HAP-1 (cell line): ENCODE measurements at regions not wholly inside any gene's neighbourhood (a gene's known extent, or its start where the extent isn't known, plus 50 kb on each side); places are given as distances from the start of the nearest gene placed in this dataset.

Experiments
- DNase-seq, 2 experiments: peaks; one replicate each; pipeline ENCODE4 v3.0.0-alpha.2; 2016 to 2020; ENCODE audit warnings: low spot score in 2 of 2
- H3K27me3 ChIP-seq: fragments of 250-450 bp; sonication (Bioruptor Pico); 2 replicates; pipeline ENCODE4 v1.5.1; 2020; ENCODE audit warnings: low read depth, mild to moderate bottlenecking, moderate library complexity
- H3K36me3 ChIP-seq: fragments of 250-450 bp; sonication (Bioruptor Pico); replicated peaks from 2 replicates; pipeline ENCODE4 v1.5.1; 2020; ENCODE audit warnings: mild to moderate bottlenecking
- H3K4me1 ChIP-seq: fragments of 250-450 bp; sonication (Bioruptor Pico); 2 replicates; pipeline ENCODE4 v1.5.1; 2020; ENCODE audit warnings: mild to moderate bottlenecking
- H3K4me3 ChIP-seq: fragments of 250-450 bp; sonication (Bioruptor Pico); 2 replicates; pipeline ENCODE4 v1.5.1; 2020; ENCODE audit warnings: mild to moderate bottlenecking, moderate library complexity
- H3K9me3 ChIP-seq: fragments of 250-450 bp; sonication (Bioruptor Pico); 2 replicates; pipeline ENCODE4 v1.5.1; 2020; ENCODE audit warnings: mild to moderate bottlenecking, moderate library complexity
- in situ Hi-C: fragments of 300-500 bp; cut with MboI; formaldehyde crosslinking; loops from 3 replicates; pipeline ENCODE4 v1.14.3; 2020; ENCODE audit warnings: low sequenced_read_pairs, inconsistent platforms, mixed read lengths

DNA sequence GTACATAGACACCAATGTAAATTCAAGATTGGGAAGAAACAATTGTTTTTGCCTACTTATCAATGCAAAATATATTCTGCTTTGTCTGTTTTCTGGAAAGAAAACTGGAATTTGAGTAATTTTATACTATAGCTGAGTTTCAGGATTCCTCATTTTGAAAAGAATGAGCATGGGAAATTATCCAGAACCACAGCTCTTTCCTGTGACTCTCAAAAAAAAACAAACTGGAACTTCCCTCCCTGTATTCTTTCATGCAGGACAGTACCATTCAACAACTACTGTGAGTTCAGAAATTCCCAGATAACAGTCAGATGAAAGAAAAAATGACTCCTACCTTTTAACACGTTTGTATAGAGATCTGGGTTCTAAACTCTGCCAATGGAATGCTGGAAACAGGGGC is 372.4 kb downstream of the TGFB2 start:
- Histone ChIP-seq H3K9me3 (no peaks in the 10 kb centered on the region), H3K4me1 (no peaks in the 10 kb centered on the region), H3K4me3 (no peak overlapping the region), H3K36me3 (no peaks in the 10 kb centered on the region), H3K27me3 (no peaks in the 10 kb centered on the region)
- DNase-seq, result no peak
- in situ Hi-C loops, result no loop called here

DNA sequence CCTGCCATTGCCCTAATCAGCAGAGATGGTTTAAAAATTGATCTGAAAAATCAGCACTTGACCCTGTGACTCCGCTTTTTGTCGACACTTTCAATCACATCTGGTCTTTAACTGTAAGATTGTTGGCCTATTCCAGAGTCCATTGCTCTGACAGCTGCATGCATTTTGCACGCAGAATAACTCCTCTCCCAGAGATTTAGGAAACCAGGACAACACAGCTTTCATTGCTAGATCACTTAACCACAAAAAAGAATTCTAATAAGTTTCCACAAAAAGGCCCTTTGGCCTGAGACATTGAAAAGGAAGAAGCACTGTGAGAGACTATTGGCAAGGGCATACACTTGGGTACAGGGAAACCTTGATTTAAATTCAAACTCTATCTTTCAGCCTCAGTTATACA is 373.1 kb downstream of the TGFB2 start:
- H3K27me3 ChIP-seq, result no peaks in the 10 kb centered on the region
- H3K4me3 ChIP-seq, result no peak overlapping the region
- H3K36me3 ChIP-seq, result no peaks in the 10 kb centered on the region
- no peaks in the 10 kb centered on the region for H3K4me1 ChIP-seq
- in situ Hi-C loops, result no loop called here
- no peak for DNase-seq
- H3K9me3 ChIP-seq, result no peaks in the 10 kb centered on the region

GRCh38 chr1:218718977-218719376 is 373.8 kb downstream of the TGFB2 start:
- Histone ChIP-seq H3K9me3 (no peaks in the 10 kb centered on the region), H3K4me1 (no peaks in the 10 kb centered on the region), H3K4me3 (no peak overlapping the region), H3K36me3 (no peaks in the 10 kb centered on the region), H3K27me3 (no peaks in the 10 kb centered on the region)
- no peak for DNase-seq
- in situ Hi-C loops, result no loop called here

DNA sequence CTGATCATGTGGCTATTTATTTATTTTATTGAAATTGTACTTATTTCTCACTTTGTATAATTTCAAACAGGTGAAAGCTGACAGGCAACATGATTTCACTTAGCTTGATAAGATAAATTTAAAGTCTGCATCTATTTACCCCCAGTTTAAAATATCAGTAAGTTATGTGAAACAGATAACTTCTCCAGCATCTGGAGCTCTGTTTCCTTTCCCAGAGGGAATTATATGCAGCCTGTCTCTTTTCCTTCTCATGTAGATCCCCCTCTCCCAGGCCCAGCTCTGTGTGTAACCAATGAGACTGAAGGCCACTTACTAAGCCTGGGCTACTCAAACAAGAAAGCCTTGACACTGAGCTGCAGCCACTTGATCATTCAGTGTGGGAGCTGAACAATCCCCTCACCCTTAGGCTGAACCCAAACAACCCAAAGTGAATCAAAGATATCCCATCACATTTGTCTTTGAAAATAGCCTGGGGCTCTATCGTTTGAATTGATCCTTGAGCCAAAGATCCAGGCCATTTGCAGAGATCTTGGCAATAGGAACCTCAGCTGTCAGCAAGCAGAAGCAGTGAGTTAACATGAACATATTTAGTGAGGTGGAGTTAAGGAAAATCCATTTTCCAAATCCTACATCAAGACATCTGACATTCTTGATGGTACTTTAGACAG is 383.9 kb downstream of the TGFB2 start:
- Histone ChIP-seq H3K36me3 (no peaks in the 10 kb centered on the region), H3K4me1 (no peaks in the 10 kb centered on the region)

GRCh38 chr1:218735436-218736032 is 390.4 kb downstream of the TGFB2 start:
- no peaks in the 10 kb centered on the region for H3K27me3 ChIP-seq
- peaks cover 4% of the 10 kb centered on the region; the same call in 1 of the 2 replicates for H3K9me3 ChIP-seq
- no peak overlapping the region for H3K4me3 ChIP-seq
- no peak for DNase-seq
- in situ Hi-C loops, result no loop called here
- H3K36me3 ChIP-seq, result no peaks in the 10 kb centered on the region
- H3K4me1 ChIP-seq, result no peaks in the 10 kb centered on the region

More for the DNA sequence above, 383.9 kb downstream of the TGFB2 start:
- no peak for DNase-seq
- H3K27me3 ChIP-seq, result no peaks in the 10 kb centered on the region
- in situ Hi-C loops, result no loop called here
- peaks cover 4% of the 10 kb centered on the region; the same call in 1 of the 2 replicates for H3K9me3 ChIP-seq
- H3K4me3 ChIP-seq, result no peak overlapping the region

- in situ Hi-C loops, result no loop called here
- no peaks in the 10 kb centered on the region for H3K36me3 ChIP-seq
- no peaks in the 10 kb centered on the region for H3K27me3 ChIP-seq
- H3K9me3 ChIP-seq, result no peaks in the 10 kb centered on the region; the same call in 1 of the 2 replicates
- H3K4me1 ChIP-seq, result no peaks in the 10 kb centered on the region
- H3K4me3 ChIP-seq, result no peak overlapping the region
- DNase-seq, result no peak
Observed at GRCh38 chr1:218739426-218739825, 394.3 kb downstream of the TGFB2 start.

- no peaks in the 10 kb centered on the region for H3K4me1 ChIP-seq
- in situ Hi-C loops, result no loop called here
- H3K9me3 ChIP-seq, result no peaks in the 10 kb centered on the region; the same call in 1 of the 2 replicates
- DNase-seq, result no peak
- H3K27me3 ChIP-seq, result no peaks in the 10 kb centered on the region
- no peaks in the 10 kb centered on the region for H3K36me3 ChIP-seq
- no peak overlapping the region for H3K4me3 ChIP-seq
Observed at GRCh38 chr1:218741852-218742251, 396.7 kb downstream of the TGFB2 start.

DNA sequence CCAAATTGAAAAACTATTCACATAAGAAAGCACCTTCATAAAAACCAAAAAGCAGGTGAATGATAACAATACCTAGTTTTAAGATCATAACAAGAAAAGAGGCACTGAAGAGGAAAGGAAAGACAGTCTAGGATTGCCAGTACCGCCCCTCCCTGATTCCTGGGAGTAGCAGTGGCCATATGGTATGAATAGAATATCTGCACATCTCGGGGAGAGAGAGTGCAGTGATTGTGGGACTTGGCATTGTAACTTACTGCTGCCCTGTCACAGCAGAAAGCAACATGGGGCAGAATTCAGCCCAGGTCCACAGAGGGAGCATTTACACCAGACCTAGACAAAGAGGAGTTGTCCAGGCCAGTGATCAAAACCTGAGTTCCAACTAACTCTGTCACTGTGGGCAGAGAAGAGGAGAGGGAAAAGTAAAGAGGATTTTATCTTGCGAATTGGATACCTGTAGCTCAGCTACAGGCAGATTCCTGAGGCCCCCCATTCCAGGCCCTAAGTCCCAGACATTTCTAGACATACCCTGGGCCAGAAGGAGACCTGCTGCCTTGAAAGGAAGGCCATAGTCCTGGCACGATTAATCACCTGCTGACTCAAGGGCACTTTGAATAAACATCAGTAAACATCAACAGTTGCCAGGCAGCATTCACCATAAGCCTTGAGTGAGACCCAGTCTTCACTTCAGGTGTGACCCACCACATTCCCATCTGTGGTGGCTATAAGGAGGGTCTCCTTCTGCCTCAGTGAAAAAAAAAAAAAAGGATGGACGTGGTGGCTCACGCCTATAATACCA is 397.5 kb downstream of the TGFB2 start:
- Histone ChIP-seq H3K4me3 (no peak overlapping the region), H3K4me1 (no peaks in the 10 kb centered on the region), H3K27me3 (no peaks in the 10 kb centered on the region), H3K36me3 (no peaks in the 10 kb centered on the region), H3K9me3 (no peaks in the 10 kb centered on the region; the same call in 1 of the 2 replicates)
- in situ Hi-C loops, result no loop called here
- DNase-seq, result no peak

DNA sequence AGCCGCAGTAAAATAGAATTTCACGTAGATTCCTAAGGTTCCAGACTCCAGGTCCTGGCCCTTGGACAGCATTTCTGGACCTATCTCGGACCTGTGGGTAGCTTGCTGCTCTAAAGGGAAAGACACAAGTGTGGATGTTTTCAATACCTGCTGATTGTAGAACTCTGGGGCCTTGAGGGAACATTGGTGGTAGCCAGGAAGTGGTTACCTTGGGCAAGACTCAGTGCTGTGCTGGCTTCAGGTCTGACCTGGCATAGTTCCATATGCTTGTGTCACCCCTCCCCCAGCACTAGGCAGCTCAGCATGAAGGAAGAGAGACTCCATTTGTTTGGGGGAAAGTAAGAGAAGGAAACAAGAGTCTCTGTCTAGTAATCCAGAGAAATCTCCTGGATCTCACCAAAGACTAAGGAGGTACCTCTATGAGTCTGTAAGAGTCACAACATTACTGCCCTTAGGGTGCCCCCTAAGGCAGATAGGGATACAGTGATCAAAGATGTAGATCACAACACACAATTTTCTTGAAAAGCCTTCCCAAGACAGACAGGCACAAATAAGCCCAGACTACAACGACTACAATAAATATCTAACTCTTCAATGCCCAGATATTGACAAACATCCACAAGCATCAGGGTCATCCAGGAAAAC is 398.8 kb downstream of the TGFB2 start:
- H3K36me3 ChIP-seq, result no peaks in the 10 kb centered on the region
- H3K27me3 ChIP-seq, result no peaks in the 10 kb centered on the region
- H3K9me3 ChIP-seq, result no peaks in the 10 kb centered on the region; the same call in 1 of the 2 replicates
- H3K4me1 ChIP-seq, result no peaks in the 10 kb centered on the region
- H3K4me3 ChIP-seq, result no peak overlapping the region
- no peak for DNase-seq
- in situ Hi-C loops, result no loop called here

DNA sequence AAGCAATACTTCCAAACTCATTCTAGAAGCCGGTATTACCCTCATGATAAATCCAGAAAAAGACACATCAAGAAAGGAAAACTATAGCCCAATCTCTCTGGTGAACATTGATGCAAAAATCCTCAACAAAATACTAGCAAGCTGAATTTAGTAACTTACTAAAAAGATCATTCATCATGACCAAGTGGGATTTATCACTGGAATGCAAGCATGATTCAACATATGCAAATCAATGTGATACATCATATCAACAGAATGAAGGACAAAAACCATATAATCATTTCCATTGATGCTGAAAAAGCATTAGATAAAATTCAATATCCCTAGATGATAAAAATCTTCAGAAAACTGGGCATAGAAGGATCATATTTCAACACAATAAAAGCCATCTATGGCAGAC is 402.9 kb downstream of the TGFB2 start:
- Histone ChIP-seq H3K27me3 (no peaks in the 10 kb centered on the region), H3K9me3 (no peaks in the 10 kb centered on the region; the same call in 1 of the 2 replicates), H3K4me1 (no peaks in the 10 kb centered on the region), H3K36me3 (no peaks in the 10 kb centered on the region), H3K4me3 (no peak overlapping the region)
- in situ Hi-C loops, result no loop called here
- DNase-seq, result no peak

DNA sequence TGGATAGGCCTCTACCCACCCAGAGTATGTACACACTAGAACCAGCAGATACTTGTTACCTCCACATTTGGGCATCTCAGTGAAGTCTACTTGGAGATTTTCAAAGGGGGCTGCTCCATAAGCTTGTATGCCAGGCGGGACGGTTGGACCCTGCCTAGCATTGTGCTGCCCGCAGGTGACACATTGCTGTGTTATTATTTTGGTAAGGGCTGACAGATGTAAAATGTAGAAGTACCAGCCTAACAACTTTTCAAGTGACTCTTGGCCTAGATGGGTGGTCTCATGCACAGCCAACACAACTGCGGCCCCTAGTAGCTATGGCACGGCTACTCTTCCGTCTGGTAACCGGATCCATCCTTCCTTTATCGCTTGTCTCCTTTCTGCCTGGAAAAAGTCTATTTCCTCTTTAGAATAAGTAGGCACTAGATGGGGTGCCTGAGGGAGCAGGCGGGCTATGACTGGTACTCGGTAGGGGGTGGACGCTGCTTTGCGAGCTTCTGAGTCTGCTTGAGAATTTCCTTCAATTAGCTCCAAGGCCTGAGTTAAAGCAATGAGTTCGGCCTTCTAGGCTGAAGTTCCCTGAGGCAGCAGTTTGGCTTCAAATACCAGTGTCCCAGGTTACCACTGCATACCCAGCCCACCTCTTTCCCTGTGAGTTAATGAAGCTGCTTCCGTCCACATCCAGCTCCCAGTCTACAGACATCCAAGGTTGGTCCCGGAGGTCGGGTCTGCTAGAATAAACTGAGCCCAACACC is 405.3 kb downstream of the TGFB2 start:
- Histone ChIP-seq H3K36me3 (no peaks in the 10 kb centered on the region), H3K4me1 (no peaks in the 10 kb centered on the region), H3K27me3 (no peaks in the 10 kb centered on the region), H3K9me3 (no peaks in the 10 kb centered on the region), H3K4me3 (no peak overlapping the region)
- in situ Hi-C loops, result no loop called here
- no peak for DNase-seq

DNA sequence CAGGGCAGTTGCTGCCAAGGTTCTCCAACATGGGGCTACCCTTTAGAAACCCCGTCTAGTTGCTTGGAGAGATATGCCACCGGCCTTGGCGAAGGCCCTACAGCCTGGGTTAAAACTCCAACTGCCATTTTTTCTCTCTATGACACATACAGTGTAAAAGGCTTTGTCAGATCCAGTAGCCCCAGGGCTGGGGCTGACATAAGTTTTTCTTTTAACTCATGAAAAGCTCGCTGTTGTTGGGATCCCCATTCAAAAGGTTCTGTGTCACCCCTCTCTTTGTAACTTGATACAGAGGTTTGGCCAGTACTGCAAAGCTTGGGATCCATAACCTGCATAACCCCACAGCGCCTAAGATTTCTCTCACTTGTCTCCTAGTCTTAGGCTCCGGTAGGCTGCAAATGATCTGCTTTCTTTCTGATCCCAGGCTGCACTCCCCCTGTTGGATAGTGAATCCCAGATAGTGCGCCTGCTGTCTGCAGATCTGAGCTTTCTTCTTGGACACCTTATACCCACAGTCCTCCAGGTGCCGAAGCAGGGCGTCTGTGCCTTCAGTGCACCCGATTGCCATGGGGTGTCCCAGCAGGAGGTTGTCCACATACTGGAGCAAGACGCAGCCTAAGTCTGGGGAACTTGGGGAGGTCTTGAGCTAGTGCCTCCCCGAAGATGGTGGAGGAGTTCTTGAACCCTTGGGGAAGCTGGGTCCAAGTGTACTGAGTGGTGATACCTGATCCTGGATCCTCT is 406.2 kb downstream of the TGFB2 start:
- in situ Hi-C loops, result no loop called here
- DNase-seq, result no peak
- H3K27me3 ChIP-seq, result no peaks in the 10 kb centered on the region
- H3K4me1 ChIP-seq, result no peaks in the 10 kb centered on the region
- no peaks in the 10 kb centered on the region for H3K36me3 ChIP-seq
- no peak overlapping the region for H3K4me3 ChIP-seq
- H3K9me3 ChIP-seq, result no peaks in the 10 kb centered on the region

- no peak overlapping the region for H3K4me3 ChIP-seq
- H3K9me3 ChIP-seq, result no peaks in the 10 kb centered on the region
- H3K4me1 ChIP-seq, result no peaks in the 10 kb centered on the region
- in situ Hi-C loops, result no loop called here
- no peaks in the 10 kb centered on the region for H3K27me3 ChIP-seq
- no peaks in the 10 kb centered on the region for H3K36me3 ChIP-seq
- DNase-seq, result no peak
Observed at GRCh38 chr1:218752126-218752525, 407.0 kb downstream of the TGFB2 start.
